Fibroblast of mammary gland (primary cell): ENCODE measurements at regions not wholly inside any gene's neighbourhood (a gene's known extent, or its start where the extent isn't known, plus 50 kb on each side); places are given as distances from the start of the nearest gene placed in this dataset.

Experiments
- DNase-seq: peaks from one replicate; pipeline ENCODE4 v3.0.0-alpha.2; 2010; ENCODE audit warnings: low read depth
- H3K4me3 ChIP-seq: 2 replicates; pipeline ENCODE4 v1.5.1; 2011; ENCODE audit warnings: low read depth, mild to moderate bottlenecking, low read length, moderate library complexity; ENCODE audit not compliant: control insufficient read depth
- TF ChIP-seq, protein P1 (sequence below): conservative IDR thresholded peaks from 2 replicates; pipeline ENCODE4 v1.5.1; 2011; ENCODE audit warnings: low read depth, low read length, inconsistent platforms; ENCODE audit not compliant: control insufficient read depth, insufficient read depth

DNA sequence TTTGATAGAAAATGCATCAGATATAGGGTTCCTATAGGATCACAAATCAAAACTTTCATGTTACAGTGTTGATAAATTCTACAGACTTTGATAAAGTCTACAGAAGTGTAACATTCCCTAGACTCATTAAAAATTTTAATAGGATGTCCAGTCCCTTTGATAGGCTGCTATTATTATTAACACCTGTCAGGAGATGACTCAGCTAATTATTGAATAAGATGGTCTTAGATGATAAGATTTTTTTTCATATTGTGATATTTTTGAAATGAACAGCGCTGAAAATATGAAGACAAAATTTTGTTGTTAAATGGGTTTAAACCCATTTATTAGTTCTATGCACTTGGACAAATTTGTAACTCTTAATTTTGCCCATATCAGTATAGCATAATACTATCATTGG is 356.8 kb upstream of the SLITRK1 start:
- no peak for DNase-seq
- TF ChIP-seq, protein P1, sequence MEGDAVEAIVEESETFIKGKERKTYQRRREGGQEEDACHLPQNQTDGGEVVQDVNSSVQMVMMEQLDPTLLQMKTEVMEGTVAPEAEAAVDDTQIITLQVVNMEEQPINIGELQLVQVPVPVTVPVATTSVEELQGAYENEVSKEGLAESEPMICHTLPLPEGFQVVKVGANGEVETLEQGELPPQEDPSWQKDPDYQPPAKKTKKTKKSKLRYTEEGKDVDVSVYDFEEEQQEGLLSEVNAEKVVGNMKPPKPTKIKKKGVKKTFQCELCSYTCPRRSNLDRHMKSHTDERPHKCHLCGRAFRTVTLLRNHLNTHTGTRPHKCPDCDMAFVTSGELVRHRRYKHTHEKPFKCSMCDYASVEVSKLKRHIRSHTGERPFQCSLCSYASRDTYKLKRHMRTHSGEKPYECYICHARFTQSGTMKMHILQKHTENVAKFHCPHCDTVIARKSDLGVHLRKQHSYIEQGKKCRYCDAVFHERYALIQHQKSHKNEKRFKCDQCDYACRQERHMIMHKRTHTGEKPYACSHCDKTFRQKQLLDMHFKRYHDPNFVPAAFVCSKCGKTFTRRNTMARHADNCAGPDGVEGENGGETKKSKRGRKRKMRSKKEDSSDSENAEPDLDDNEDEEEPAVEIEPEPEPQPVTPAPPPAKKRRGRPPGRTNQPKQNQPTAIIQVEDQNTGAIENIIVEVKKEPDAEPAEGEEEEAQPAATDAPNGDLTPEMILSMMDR, result no peak
- no peak overlapping the region for H3K4me3 ChIP-seq

- TF ChIP-seq, protein P1, result no peak
- DNase-seq, result no peak
- no peak overlapping the region for H3K4me3 ChIP-seq
Measured at GRCh38 chr13:84238381-84238780, 356.1 kb upstream of the SLITRK1 start.

GRCh38 chr13:84237143-84237542 is 354.9 kb upstream of the SLITRK1 start:
- no peak overlapping the region for H3K4me3 ChIP-seq
- TF ChIP-seq, protein P1, result no peak

DNA sequence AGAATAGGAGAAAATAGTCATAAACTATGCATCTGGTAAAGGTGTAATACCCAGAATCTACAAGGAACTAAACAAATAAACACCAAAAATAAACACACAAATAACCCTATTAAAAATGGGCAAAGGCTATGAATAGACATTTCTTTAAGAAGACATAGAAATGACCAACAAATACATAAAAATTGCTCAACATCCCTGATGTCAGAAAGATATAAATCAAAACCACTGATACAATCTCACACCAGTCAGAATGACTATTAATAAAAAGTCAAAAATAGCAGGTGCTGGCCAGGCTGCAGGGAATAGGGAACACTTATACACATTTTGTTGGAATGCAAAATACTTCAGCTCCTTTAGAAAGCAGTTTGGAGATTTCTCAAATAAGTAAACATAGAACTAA is 352.1 kb upstream of the SLITRK1 start:
- no peak overlapping the region for H3K4me3 ChIP-seq
- TF ChIP-seq, protein P1, result no peak
- DNase-seq, result no peak

More at GRCh38 chr13:84237143-84237542, 354.9 kb upstream of the SLITRK1 start:
- no peak for DNase-seq

DNA sequence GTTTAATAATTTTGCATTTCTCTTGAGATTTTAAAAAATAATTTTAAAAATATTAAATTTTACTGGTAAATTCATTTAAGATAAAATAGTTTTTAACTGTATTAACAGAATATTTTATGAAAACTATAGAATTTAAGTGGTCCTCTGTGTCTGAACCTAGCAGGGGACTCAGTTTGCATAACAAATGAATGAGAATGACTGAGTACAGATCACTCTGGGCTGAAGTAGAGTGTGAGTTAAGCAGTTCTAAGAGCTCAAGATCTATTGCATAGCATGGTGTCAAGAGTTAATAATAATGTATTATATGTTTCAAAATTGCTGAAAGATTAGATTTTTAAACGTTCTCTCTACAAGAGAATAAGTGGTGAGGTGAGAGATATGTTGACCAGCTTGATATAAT is 348.3 kb upstream of the SLITRK1 start:
- TF ChIP-seq, protein P1, result no peak
- no peak overlapping the region for H3K4me3 ChIP-seq
- DNase-seq, result no peak

DNA sequence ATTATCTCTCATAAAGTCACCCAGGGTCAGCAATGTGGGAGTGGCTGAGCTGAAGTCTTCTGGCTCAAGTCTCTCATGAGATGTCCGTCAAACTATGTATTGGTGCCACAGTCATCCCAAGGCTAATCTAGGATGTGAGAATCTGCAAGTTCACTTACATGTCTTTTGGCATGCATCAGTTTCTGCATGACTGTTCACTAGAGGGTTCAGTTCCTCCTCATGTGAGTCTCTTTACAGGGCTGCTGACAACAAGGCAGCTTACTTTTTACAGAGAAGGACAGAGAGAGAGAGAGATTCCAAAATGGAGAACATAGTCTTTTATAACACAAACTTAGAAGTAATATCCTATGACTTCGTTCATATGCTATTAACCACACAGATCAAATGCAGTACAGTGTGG is 328.8 kb upstream of the SLITRK1 start:
- no peak for DNase-seq
- TF ChIP-seq, protein P1, result no peak
- H3K4me3 ChIP-seq, result no peak overlapping the region
